ENCODE measurements at regions not wholly inside any gene's neighbourhood (a gene's known extent, or its start where the extent isn't known, plus 50 kb on each side); places are given as distances from the start of the nearest gene placed in this dataset.
"Not testable (repeated sequence)": the region's sequence is repeated elsewhere in the genome, so short reads cannot be mapped to it uniquely, and the experiment has no call there.

DNA sequence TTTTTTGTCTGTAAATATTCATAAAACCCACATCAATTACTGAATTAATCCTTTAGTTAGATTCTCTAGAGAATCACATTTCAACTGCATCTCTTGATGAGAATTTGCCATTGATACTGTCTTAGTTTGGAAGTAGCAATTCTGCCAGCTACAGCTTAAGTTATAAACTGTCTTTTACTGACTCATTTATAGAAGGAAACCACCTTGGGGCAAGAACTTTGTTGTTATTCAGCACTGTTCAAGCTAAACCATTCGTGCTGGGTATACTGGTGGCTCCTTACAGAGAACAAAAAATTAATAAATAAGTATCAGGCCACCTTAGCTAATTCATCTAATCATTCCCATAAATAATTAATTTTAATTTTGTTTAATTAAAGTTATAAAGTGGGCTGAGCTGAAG is 1082.6 kb upstream of the CELF4 start:
- intact Hi-C loops (cut with DNase I), result no loop called here
- Histone ChIP-seq H3K27ac (no peak overlapping the region), H3K4me1 (no peaks in the 10 kb centered on the region), H3K36me3 (no peaks in the 10 kb centered on the region), H3K27me3 (no peaks in the 10 kb centered on the region), H3K4me3 (no peak overlapping the region), H3K9me3 (no peaks in the 10 kb centered on the region)
- 24% methylated on average over 1 of the region's 1 CpG for WGBS (ENCODE audit: insufficient coverage, low coverage, low lambda C conversion rate, missing lambda C conversion rate)
- ATAC-seq (no peak), DNase-seq (no peak)
- TF ChIP-seq, protein P1, sequence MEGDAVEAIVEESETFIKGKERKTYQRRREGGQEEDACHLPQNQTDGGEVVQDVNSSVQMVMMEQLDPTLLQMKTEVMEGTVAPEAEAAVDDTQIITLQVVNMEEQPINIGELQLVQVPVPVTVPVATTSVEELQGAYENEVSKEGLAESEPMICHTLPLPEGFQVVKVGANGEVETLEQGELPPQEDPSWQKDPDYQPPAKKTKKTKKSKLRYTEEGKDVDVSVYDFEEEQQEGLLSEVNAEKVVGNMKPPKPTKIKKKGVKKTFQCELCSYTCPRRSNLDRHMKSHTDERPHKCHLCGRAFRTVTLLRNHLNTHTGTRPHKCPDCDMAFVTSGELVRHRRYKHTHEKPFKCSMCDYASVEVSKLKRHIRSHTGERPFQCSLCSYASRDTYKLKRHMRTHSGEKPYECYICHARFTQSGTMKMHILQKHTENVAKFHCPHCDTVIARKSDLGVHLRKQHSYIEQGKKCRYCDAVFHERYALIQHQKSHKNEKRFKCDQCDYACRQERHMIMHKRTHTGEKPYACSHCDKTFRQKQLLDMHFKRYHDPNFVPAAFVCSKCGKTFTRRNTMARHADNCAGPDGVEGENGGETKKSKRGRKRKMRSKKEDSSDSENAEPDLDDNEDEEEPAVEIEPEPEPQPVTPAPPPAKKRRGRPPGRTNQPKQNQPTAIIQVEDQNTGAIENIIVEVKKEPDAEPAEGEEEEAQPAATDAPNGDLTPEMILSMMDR (IDR thresholded peaks at IDR 0.05), result no peak
- no peak for TF ChIP-seq POLR2A (IDR thresholded peaks at IDR 0.05)

DNA sequence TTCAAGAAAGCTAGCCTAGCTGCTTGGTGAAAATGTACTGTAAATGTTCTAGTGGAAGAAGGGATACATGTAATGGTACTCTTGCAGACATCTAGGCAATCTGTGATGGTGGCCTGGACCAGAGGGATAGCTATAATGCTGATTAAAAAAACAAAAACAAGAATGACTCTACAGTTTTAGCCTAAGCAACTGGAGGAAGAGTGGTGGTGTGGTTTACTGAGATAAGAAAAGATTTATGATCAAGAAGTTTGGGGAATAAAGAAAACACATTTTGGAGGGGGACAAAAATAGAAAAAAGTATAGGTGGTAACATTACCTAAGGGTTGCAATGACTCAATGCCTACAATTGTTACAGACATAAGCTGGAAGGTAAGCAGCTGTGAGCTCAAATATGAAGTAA is 1080.7 kb upstream of the CELF4 start:
- Histone ChIP-seq H3K36me3 (no peaks in the 10 kb centered on the region), H3K27me3 (no peaks in the 10 kb centered on the region), H3K4me3 (no peak overlapping the region), H3K27ac (no peak overlapping the region), H3K4me1 (no peaks in the 10 kb centered on the region), H3K9me3 (no peaks in the 10 kb centered on the region)
- intact Hi-C loops (cut with DNase I), result no loop called here
- no peak for DNase-seq
- TF ChIP-seq POLR2A (IDR thresholded peaks at IDR 0.05), result no peak
- TF ChIP-seq, protein P1 (IDR thresholded peaks at IDR 0.05), result no peak
- no peak for ATAC-seq

DNA sequence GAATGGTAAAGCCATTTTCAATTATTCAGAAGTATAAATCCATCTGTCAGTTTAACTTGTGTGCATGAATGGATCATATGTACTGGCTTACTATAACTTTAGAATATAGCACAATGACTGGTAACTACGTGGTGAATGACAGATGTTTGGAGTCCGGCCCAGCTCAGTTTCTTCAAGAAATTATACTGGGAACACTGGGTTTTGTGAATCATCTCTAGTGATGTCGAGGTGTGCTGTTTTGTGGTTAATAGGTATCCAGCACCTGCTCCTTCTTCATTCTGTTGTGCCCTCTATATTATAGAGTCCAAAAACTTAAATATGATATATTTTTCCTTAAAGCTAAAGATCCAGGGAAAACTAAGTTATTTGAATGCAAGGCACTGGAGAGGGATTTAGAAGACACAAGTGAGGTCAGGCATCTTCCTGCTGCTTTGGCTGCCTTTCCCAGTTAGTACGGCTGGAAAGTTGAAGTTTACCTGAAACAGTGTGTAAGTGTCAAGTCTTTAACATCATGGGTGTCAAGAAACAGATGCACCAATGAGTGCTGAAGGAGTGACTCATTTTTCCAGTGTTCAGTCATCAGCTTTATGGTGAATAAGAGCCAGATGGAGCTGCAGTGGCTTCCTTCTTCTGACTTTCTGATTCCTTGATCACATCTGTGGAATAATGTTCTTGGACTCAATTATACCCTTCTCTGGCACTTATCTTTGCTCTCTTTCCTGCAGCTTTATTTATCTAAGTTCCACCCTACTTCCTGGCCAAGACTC is 1079.5 kb upstream of the CELF4 start:
- Histone ChIP-seq H3K9me3 (no peaks in the 10 kb centered on the region), H3K27ac (no peak overlapping the region), H3K4me1 (no peaks in the 10 kb centered on the region), H3K36me3 (no peaks in the 10 kb centered on the region), H3K27me3 (no peaks in the 10 kb centered on the region), H3K4me3 (no peak overlapping the region)
- ATAC-seq, result no peak
- 41% methylated on average over 4 of the region's 4 CpGs for WGBS (ENCODE audit: insufficient coverage, low coverage, low lambda C conversion rate, missing lambda C conversion rate)
- intact Hi-C loops (cut with DNase I), result no loop called here
- TF ChIP-seq, protein P1 (IDR thresholded peaks at IDR 0.05), result no peak
- TF ChIP-seq POLR2A (IDR thresholded peaks at IDR 0.05), result no peak
- DNase-seq, result no peak

DNA sequence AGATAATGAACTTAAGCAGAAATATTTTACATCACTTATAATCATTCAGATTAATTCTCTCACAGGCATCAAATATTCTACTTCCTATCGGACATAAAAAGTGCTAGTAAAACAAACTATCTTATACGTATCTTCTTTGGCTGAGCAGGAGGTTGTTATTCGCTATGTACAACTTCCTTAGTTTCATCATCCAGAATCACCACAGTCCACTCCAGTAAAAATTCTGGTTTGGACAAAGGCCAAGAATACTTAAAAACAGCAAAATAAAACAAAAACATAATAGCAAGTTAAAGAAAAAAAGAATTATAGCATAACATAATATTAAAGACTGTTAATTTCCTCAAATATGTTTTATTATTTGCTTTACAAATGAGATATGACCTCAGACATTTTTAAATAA is 1077.1 kb upstream of the CELF4 start:
- H3K9me3 ChIP-seq, result no peaks in the 10 kb centered on the region
- intact Hi-C loops (cut with DNase I), result no loop called here
- ATAC-seq, result no peak
- H3K27me3 ChIP-seq, result no peaks in the 10 kb centered on the region
- no peak overlapping the region for H3K27ac ChIP-seq
- H3K4me1 ChIP-seq, result no peaks in the 10 kb centered on the region
- no peak overlapping the region for H3K4me3 ChIP-seq
- H3K36me3 ChIP-seq, result no peaks in the 10 kb centered on the region
- TF ChIP-seq, protein P1 (IDR thresholded peaks at IDR 0.05), result no peak
- TF ChIP-seq POLR2A (IDR thresholded peaks at IDR 0.05), result no peak
- 51% methylated on average over 3 of the region's 3 CpGs for WGBS (ENCODE audit: insufficient coverage, low coverage, low lambda C conversion rate, missing lambda C conversion rate)
- DNase-seq, result no peak

DNA sequence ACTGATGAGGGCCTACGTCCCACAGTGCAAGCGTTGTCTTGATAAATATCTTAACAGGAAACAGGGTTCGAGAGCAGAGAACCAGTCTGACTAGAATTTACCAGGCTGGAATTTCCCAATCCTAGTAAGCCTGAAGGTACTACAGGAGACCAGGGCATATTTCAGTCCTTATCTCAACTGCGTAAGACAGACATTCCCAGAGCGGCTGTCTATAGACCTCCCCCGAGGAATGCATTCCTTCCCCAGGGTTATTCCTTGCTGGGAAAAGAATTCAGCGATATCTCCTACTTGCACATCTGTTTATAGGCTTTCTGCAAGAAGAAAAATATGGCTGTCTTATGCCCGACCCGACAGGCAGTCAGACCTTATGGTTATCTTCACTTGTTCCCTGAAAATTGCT is 1074.1 kb upstream of the CELF4 start:
- DNase-seq; H3K27ac ChIP-seq; H3K4me1 ChIP-seq; ATAC-seq; H3K9me3 ChIP-seq; H3K27me3 ChIP-seq; intact Hi-C loops (cut with DNase I); H3K36me3 ChIP-seq; H3K4me3 ChIP-seq: not testable (repeated sequence)
- 44% methylated on average over 7 of the region's 9 CpGs for WGBS (ENCODE audit: insufficient coverage, low coverage, low lambda C conversion rate, missing lambda C conversion rate)
